Progenitor cell of endocrine pancreas (in vitro differentiated cells): ENCODE measurements at regions not wholly inside any gene's neighbourhood (a gene's known extent, or its start where the extent isn't known, plus 50 kb on each side); places are given as distances from the start of the nearest gene placed in this dataset.

ENCODE experiments used
- DNase-seq: peaks from one replicate; pipeline ENCODE4 v3.0.0; 2021; ENCODE audit warnings: low spot score; ENCODE audit not compliant: unreplicated experiment
- H3K27ac Mint-ChIP-seq: 2 replicates; pipeline ENCODE4 v1.8.0; 2021; ENCODE audit warnings: mild to moderate bottlenecking, moderate library complexity, mixed read lengths
- H3K27me3 Mint-ChIP-seq: 2 replicates; pipeline ENCODE4 v1.8.0; 2021; ENCODE audit warnings: mixed read lengths
- H3K36me3 Mint-ChIP-seq: 2 replicates; pipeline ENCODE4 v1.8.0; 2022; ENCODE audit warnings: mixed read lengths; ENCODE audit not compliant: insufficient read depth
- H3K4me1 Mint-ChIP-seq: 2 replicates; pipeline ENCODE4 v1.8.0; 2021; ENCODE audit warnings: low read depth, mixed read lengths
- H3K4me3 Mint-ChIP-seq: 2 replicates; pipeline ENCODE4 v1.8.0; 2021; ENCODE audit warnings: low read depth, mild to moderate bottlenecking, moderate library complexity, mixed read lengths
- H3K9me3 Mint-ChIP-seq: 2 replicates; pipeline ENCODE4 v1.8.0; 2021; ENCODE audit warnings: low read depth, mixed read lengths
- CTCF ChIP-seq: fragments of 200-600 bp; sonication (generic); IDR thresholded peaks from one replicate; pipeline ENCODE4 v1.5.0; 2021; ENCODE audit warnings: antibody characterized with exemption, mild to moderate bottlenecking; ENCODE audit not compliant: unreplicated experiment

DNA sequence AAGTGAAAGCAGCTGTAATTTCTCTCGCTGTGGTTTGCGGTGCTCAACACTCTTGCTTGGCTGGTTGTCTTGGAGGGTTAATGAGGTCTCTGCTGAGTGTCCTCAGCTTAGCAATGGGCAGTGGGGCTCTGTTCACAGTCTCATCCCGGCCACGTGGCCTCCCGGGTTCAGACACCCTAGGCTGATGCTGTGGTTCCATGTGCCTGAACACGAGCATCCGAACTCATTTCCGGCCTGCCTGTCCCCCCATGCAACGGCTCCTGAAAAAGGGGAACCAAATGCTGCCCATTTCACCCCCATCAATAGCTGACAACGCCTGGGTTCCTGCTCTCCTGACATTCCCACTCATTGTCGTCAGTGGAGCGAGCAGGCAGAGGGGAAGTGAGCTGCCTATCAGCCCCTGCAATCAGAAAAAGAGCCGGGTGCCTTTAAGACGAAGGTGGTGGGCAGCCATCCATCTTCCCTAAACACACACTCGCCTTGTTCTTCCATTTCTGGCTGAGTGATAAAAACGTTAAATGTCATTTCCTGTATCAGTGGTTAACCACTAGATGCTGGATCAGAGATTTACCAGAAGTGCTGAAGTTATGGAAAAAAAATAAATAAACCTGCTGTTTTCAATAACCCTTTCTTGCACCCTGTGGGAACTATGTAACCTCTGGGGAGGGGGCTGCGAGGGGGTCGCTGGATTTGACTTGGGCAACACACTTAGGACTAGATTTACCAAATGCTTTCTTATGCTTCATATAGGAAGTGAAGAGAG, 60.3 kb upstream of the BCL2L14 start:
- Mint-ChIP-seq H3K36me3 (peaks cover 1% of the 10 kb centered on the region), H3K27me3 (peaks cover 7% of the 10 kb centered on the region), H3K9me3 (no peaks in the 10 kb centered on the region), H3K4me3 (no peak overlapping the region), H3K4me1 (peaks cover 16% of the 10 kb centered on the region), H3K27ac (peak overlapping the region; percentile 43)
- DNase-seq: no peak
- TF ChIP-seq CTCF: no peak

- Mint-ChIP-seq H3K4me1 (peaks cover 17% of the 10 kb centered on the region), H3K27me3 (peaks cover 7% of the 10 kb centered on the region), H3K36me3 (no peaks in the 10 kb centered on the region), H3K9me3 (no peaks in the 10 kb centered on the region), H3K4me3 (no peak overlapping the region), H3K27ac (no peak overlapping the region)
- no peak for TF ChIP-seq CTCF
- no peak for DNase-seq
These were observed 58.9 kb upstream of the BCL2L14 start for GRCh38 chr12:12011880-12012260.

DNA sequence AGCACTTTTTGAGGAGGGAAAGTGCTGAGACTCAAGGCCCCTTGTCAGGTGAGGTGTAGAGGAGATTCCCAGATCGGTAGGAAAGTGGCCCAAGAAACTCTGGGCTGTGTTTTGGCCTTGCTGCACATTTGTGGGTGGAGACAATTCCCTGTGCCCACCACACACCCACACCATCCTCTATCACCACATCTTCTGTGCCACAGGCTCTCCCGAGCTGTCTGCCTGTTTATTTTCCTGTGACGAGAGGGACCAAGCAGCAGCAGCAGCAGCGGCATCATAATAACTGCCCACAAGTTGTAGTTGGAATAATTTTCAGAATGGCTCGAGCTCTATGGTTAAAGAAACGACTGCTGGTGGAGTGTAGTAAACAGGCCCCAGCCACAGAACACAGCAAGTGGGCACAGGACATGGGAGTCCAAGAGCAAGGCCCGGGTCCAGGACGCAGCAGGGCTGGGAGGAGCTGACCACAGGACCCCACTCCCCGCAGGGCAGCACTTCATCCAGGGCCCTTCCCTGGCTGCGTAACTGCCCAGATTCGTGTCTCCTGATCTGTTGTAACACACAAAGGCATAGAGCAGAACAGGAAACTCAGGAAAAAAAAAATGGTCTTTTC, 55.6 kb upstream of the BCL2L14 start:
- Mint-ChIP-seq H3K27me3 (peaks cover 2% of the 10 kb centered on the region), H3K36me3 (no peaks in the 10 kb centered on the region), H3K4me3 (no peak overlapping the region), H3K4me1 (peaks cover 15% of the 10 kb centered on the region), H3K27ac (no peak overlapping the region), H3K9me3 (no peaks in the 10 kb centered on the region)
- no peak for DNase-seq
- TF ChIP-seq CTCF: no peak

GRCh38 chr12:12016284-12017100, 54.2 kb upstream of the BCL2L14 start:
- Mint-ChIP-seq H3K36me3 (no peaks in the 10 kb centered on the region), H3K4me1 (peaks cover 2% of the 10 kb centered on the region), H3K4me3 (no peak overlapping the region), H3K27ac (no peak overlapping the region), H3K9me3 (no peaks in the 10 kb centered on the region), H3K27me3 (peaks cover 2% of the 10 kb centered on the region)
- TF ChIP-seq CTCF: no peak
- DNase-seq: no peak

GRCh38 chr12:12017135-12017581, 53.6 kb upstream of the BCL2L14 start:
- peaks cover 2% of the 10 kb centered on the region for H3K4me1 Mint-ChIP-seq
- no peak for DNase-seq

More at GRCh38 chr12:12017135-12017581, 53.6 kb upstream of the BCL2L14 start:
- Mint-ChIP-seq H3K27ac (no peak overlapping the region), H3K36me3 (no peaks in the 10 kb centered on the region), H3K4me3 (no peak overlapping the region), H3K9me3 (no peaks in the 10 kb centered on the region), H3K27me3 (peaks cover 2% of the 10 kb centered on the region)
- TF ChIP-seq CTCF: no peak
